H9 (cell line): ENCODE measurements at regions not wholly inside any gene's neighbourhood (a gene's known extent, or its start where the extent isn't known, plus 50 kb on each side); places are given as distances from the start of the nearest gene placed in this dataset.

Experiments
- DNase-seq: peaks from one replicate; pipeline ENCODE4 v3.0.0-alpha.2; 2017
- H2AFZ ChIP-seq: one replicate; pipeline ENCODE4 v1.6.1; 2013; ENCODE audit warnings: mild to moderate bottlenecking, low read length, control low read depth, moderate library complexity
- H2AK5ac ChIP-seq: 2 replicates; pipeline ENCODE4 v1.6.1; 2013; ENCODE audit warnings: low read length, control low read depth, mixed read lengths; ENCODE audit not compliant: insufficient read length
- H2BK120ac ChIP-seq: one replicate; pipeline ENCODE4 v1.6.1; 2013; ENCODE audit warnings: low read depth, mild to moderate bottlenecking, low read length, control low read depth, inconsistent platforms; ENCODE audit not compliant: poor library complexity, severe bottlenecking
- H2BK12ac ChIP-seq: 2 replicates; pipeline ENCODE4 v1.6.1; 2013; ENCODE audit warnings: low read length, control low read depth, mixed read lengths, low read depth; ENCODE audit not compliant: insufficient read length
- H2BK15ac ChIP-seq: 2 replicates; pipeline ENCODE4 v1.6.1; 2013; ENCODE audit warnings: low read depth, low read length, control low read depth
- H2BK20ac ChIP-seq: one replicate; pipeline ENCODE4 v1.6.1; 2013; ENCODE audit warnings: low read depth, mild to moderate bottlenecking, low read length, control low read depth, inconsistent platforms; ENCODE audit not compliant: poor library complexity, severe bottlenecking
- H2BK5ac ChIP-seq: 2 replicates; pipeline ENCODE4 v1.6.1; 2013; ENCODE audit warnings: low read length, control low read depth, mixed read lengths; ENCODE audit not compliant: insufficient read length
- H3K14ac ChIP-seq: 2 replicates; pipeline ENCODE4 v1.6.1; 2013; ENCODE audit warnings: low read length, control low read depth; ENCODE audit not compliant: insufficient read depth
- H3K18ac ChIP-seq: 2 replicates; pipeline ENCODE4 v1.6.1; 2013; ENCODE audit warnings: low read depth, mild to moderate bottlenecking, mixed read lengths, low read length, control low read depth; ENCODE audit not compliant: insufficient read length
- H3K23ac ChIP-seq: 2 replicates; pipeline ENCODE4 v1.6.1; 2013; ENCODE audit warnings: low read length, control low read depth, mixed read lengths, low read depth; ENCODE audit not compliant: insufficient read length
- H3K23me2 ChIP-seq: 2 replicates; pipeline ENCODE4 v1.6.1; 2013; ENCODE audit warnings: low read depth, mild to moderate bottlenecking, mixed read lengths, low read length, control low read depth; ENCODE audit not compliant: insufficient read length, poor library complexity, severe bottlenecking
- H3K27ac ChIP-seq: 2 replicates; pipeline ENCODE4 v1.5.1; 2013; ENCODE audit warnings: low read length, control low read depth, mixed read lengths, low read depth; ENCODE audit not compliant: insufficient read length
- H3K27me3 ChIP-seq: 2 replicates; pipeline ENCODE4 v1.6.1; 2013; ENCODE audit warnings: low read length, control low read depth, inconsistent platforms; ENCODE audit not compliant: insufficient read depth
- H3K4ac ChIP-seq: 2 replicates; pipeline ENCODE4 v1.6.1; 2013; ENCODE audit warnings: low read depth, mild to moderate bottlenecking, control low read depth, inconsistent platforms, low read length, moderate library complexity
- H3K4me1 ChIP-seq: 2 replicates; pipeline ENCODE4 v1.6.1; 2013; ENCODE audit warnings: low read length, control low read depth, inconsistent platforms; ENCODE audit not compliant: insufficient read depth
- H3K4me2 ChIP-seq: 2 replicates; pipeline ENCODE4 v1.6.1; 2013; ENCODE audit warnings: low read length, control low read depth, mixed read lengths; ENCODE audit not compliant: insufficient read length, insufficient read depth
- H3K56ac ChIP-seq: 2 replicates; pipeline ENCODE4 v1.6.1; 2013; ENCODE audit warnings: low read depth, mild to moderate bottlenecking, mixed read lengths, low read length, control low read depth; ENCODE audit not compliant: insufficient read length
- H3K79me1 ChIP-seq: 2 replicates; pipeline ENCODE4 v1.6.1; 2013; ENCODE audit warnings: low read depth, mild to moderate bottlenecking, moderate library complexity, low read length, control low read depth, inconsistent platforms; ENCODE audit not compliant: insufficient read depth, poor library complexity, severe bottlenecking
- H3K79me2 ChIP-seq: 2 replicates; pipeline ENCODE4 v1.6.1; 2013; ENCODE audit warnings: low read length, control low read depth, inconsistent platforms; ENCODE audit not compliant: insufficient read depth
- H3K9ac ChIP-seq: 2 replicates; pipeline ENCODE4 v1.6.1; 2013; ENCODE audit warnings: low read length, control low read depth, mixed read lengths; ENCODE audit not compliant: insufficient read length; ENCODE audit errors: extremely low read depth
- H3K9me3 ChIP-seq: one replicate; pipeline ENCODE4 v1.6.1; 2013; ENCODE audit warnings: low read depth, low read length, inconsistent platforms; ENCODE audit not compliant: control insufficient read depth
- H3T11ph ChIP-seq: one replicate; pipeline ENCODE4 v1.6.1; 2013; ENCODE audit warnings: mild to moderate bottlenecking, low read length, control low read depth, inconsistent platforms
- H4K20me1 ChIP-seq: one replicate; pipeline ENCODE4 v1.6.1; 2013; ENCODE audit not compliant: control insufficient read depth, insufficient read length, insufficient read depth
- H4K5ac ChIP-seq: 2 replicates; pipeline ENCODE4 v1.6.1; 2013; ENCODE audit warnings: low read depth, mild to moderate bottlenecking, mixed read lengths, low read length, control low read depth; ENCODE audit not compliant: insufficient read length
- H4K8ac ChIP-seq: replicated peaks from 2 replicates; pipeline ENCODE4 v1.6.1; 2013; ENCODE audit warnings: low read length, control low read depth, mixed read lengths, low read depth; ENCODE audit not compliant: insufficient read length
- H4K91ac ChIP-seq: 2 replicates; pipeline ENCODE4 v1.6.1; 2013; ENCODE audit warnings: low read depth, mild to moderate bottlenecking, moderate library complexity, mixed read lengths, low read length, control low read depth; ENCODE audit not compliant: insufficient read length
- H3K27ac Mint-ChIP-seq, 3 experiments: 2 replicates in 2 of 3; 3 replicates in 1 of 3; pipeline ENCODE4 v1.8.0; 2020 to 2021; ENCODE audit warnings: mixed read lengths in 3 of 3, mild to moderate bottlenecking in 1 of 3, moderate library complexity in 1 of 3
- H3K27me3 Mint-ChIP-seq: 2 replicates; pipeline ENCODE4 v1.8.0; 2021; ENCODE audit warnings: low read depth, mild to moderate bottlenecking, moderate library complexity, mixed read lengths
- H3K36me3 Mint-ChIP-seq, 3 experiments: 2 replicates in 2 of 3; 3 replicates in 1 of 3; pipeline ENCODE4 v1.8.0; 2020 to 2021; ENCODE audit warnings: low read depth in 3 of 3, mixed read lengths in 3 of 3; ENCODE audit not compliant: insufficient read depth in 1 of 3
- H3K4me1 Mint-ChIP-seq, 2 experiments: 2 replicates each; pipeline ENCODE4 v1.8.0; 2020; ENCODE audit warnings: mixed read lengths in 2 of 2
- H3K4me3 Mint-ChIP-seq, 2 experiments: 2 replicates in 1 of 2; 3 replicates in 1 of 2; pipeline ENCODE4 v1.8.0; 2020 to 2021; ENCODE audit warnings: mild to moderate bottlenecking in 2 of 2, mixed read lengths in 2 of 2, moderate library complexity in 1 of 2
- H3K9me3 Mint-ChIP-seq, 2 experiments: 2 replicates in 1 of 2; 3 replicates in 1 of 2; pipeline ENCODE4 v1.8.0; 2020; ENCODE audit warnings: mild to moderate bottlenecking in 2 of 2, mixed read lengths in 2 of 2, moderate library complexity in 1 of 2
- CTCF ChIP-seq: fragments of 200-600 bp; sonication (generic); conservative IDR thresholded peaks from 3 replicates; pipeline ENCODE4 v1.8.0; 2021; ENCODE audit warnings: antibody characterized with exemption, mild to moderate bottlenecking
- WGBS: extraction: QIAGEN DNeasy Blood & Tissue Kit; methylation state at CpG from one replicate; pipeline ENCODE4 v1.1.7; 2013; ENCODE audit warnings: missing lambda C conversion rate, low lambda C conversion rate, mixed read lengths; ENCODE audit not compliant: insufficient read length; ENCODE audit errors: extremely low coverage; 5-methylcytosine and 5-hydroxymethylcytosine counted together

- Histone ChIP-seq H2BK12ac (no peak overlapping the region), H3K56ac (no peak overlapping the region), H3K14ac (no peak overlapping the region), H3K27me3 (no peaks in the 10 kb centered on the region), H3K79me2 (no peaks in the 10 kb centered on the region), H4K5ac (no peak overlapping the region), H4K8ac (no peak overlapping the region), H2BK5ac (no peak overlapping the region), H3K9me3 (no peaks in the 10 kb centered on the region), H3K79me1 (no peaks in the 10 kb centered on the region), H3K27ac (no peak overlapping the region), H2BK20ac (no peak overlapping the region), H3K23ac (no peak overlapping the region), H2AK5ac (no peak overlapping the region), H3K4me1 (no peaks in the 10 kb centered on the region; the same call in 1 of the 2 replicates), H3T11ph (no peak overlapping the region), H3K4ac (no peak overlapping the region), H2BK120ac (no peak overlapping the region), H3K18ac (no peak overlapping the region), H3K9ac (no peak overlapping the region), H4K20me1 (no peaks in the 10 kb centered on the region), H2BK15ac (no peak overlapping the region), H3K4me2 (no peak overlapping the region), H3K23me2 (peaks cover 4% of the 10 kb centered on the region), H2AFZ (no peak overlapping the region), H4K91ac (no peak overlapping the region)
- Mint-ChIP-seq H3K27me3 (no peaks in the 10 kb centered on the region), H3K4me3 (no peak overlapping the region), H3K4me1 (peaks cover 12 to 17% of the 10 kb centered on the region in 2 experiments), H3K27ac (no peak overlapping the region), H3K36me3 (no peaks in the 10 kb centered on the region), H3K9me3 (no peaks in the 10 kb centered on the region)
- TF ChIP-seq CTCF = no peak
- WGBS = no CpG with 5 or more reads among the region's 4 CpGs
- DNase-seq = no peak
Observed at GRCh38 chr6:147903321-147903720, 394.8 kb downstream of the SAMD5 start.
